HEK293 (cell line): ENCODE measurements at regions not wholly inside any gene's neighbourhood (a gene's known extent, or its start where the extent isn't known, plus 50 kb on each side); places are given as distances from the start of the nearest gene placed in this dataset.

Experiments used
- CTCF ChIP-seq: fragments of 450-650 bp; formaldehyde crosslinking; IDR thresholded peaks from 2 replicates; pipeline ENCODE4 v1.5.1; 2016; ENCODE audit warnings: missing biosample characterization, missing genetic modification characterization
- KLF17 ChIP-seq: fragments of 450-650 bp; formaldehyde crosslinking; IDR thresholded peaks from 2 replicates; pipeline ENCODE4 v1.5.1; 2016; ENCODE audit warnings: missing biosample characterization, missing genetic modification characterization
- RBAK ChIP-seq: fragments of 450-650 bp; formaldehyde crosslinking; IDR thresholded peaks from 2 replicates; pipeline ENCODE4 v1.5.1; 2016; ENCODE audit warnings: missing biosample characterization, missing genetic modification characterization
- ZNF324 ChIP-seq: fragments of 450-650 bp; formaldehyde crosslinking; IDR thresholded peaks from 2 replicates; pipeline ENCODE4 v1.5.1; 2016; ENCODE audit warnings: missing biosample characterization, missing genetic modification characterization

GRCh38 chr2:187698374-187699110 lies 144.3 kb upstream of the TFPI start:
- TF ChIP-seq CTCF (tag by site-specific recombination) (no peak), ZNF324 (tag by site-specific recombination) (no peak), RBAK (no peak), KLF17 (tag by site-specific recombination) (no peak)
